ENCODE measurements at regions not wholly inside any gene's neighbourhood (a gene's known extent, or its start where the extent isn't known, plus 50 kb on each side); places are given as distances from the start of the nearest gene placed in this dataset.

- Histone ChIP-seq H3K4me1 (ENCODE audit: control insufficient read depth in 2 of 2, insufficient read depth in 1 of 2, low read depth in 1 of 2, low read length in 2 of 2) (peaks cover 0 to 5% of the 10 kb centered on the region in 2 donors), H3K9ac (ENCODE audit: low read depth, low read length, poor library complexity) (no peak overlapping the region), H3K14ac (ENCODE audit: low read length) (no peak overlapping the region), H2BK12ac (ENCODE audit: low read length) (no peak overlapping the region), H3K4ac (ENCODE audit: low read length) (no peak overlapping the region), H3K27me3 (ENCODE audit: control insufficient read depth in 3 of 3, insufficient read depth in 3 of 3, low read depth in 1 of 3, low read length in 3 of 3) (peaks cover 0 to 3% (median 0%) of the 10 kb centered on the region in 3 experiments), H3K23ac (ENCODE audit: low read depth, low read length, poor library complexity) (no peak overlapping the region), H3K4me3 (ENCODE audit: low read length in 2 of 2) (no peak overlapping the region), H2BK5ac (ENCODE audit: low read length) (no peak overlapping the region), H3K18ac (ENCODE audit: low read length) (no peak overlapping the region), H4K91ac (ENCODE audit: low read depth, low read length, poor library complexity) (no peak overlapping the region), H3K79me1 (ENCODE audit: low read depth, low read length) (no peaks in the 10 kb centered on the region), H2AK5ac (ENCODE audit: low read depth, low read length) (no peak overlapping the region), H3K36me3 (replicated peaks in 1 of 2; ENCODE audit: control insufficient read depth in 2 of 2, insufficient read depth in 2 of 2, low read length in 2 of 2) (no peaks in the 10 kb centered on the region), H3K27ac (replicated peaks; ENCODE audit: low read length) (no peak overlapping the region), H2BK120ac (ENCODE audit: low read depth, low read length) (no peak overlapping the region), H2BK15ac (ENCODE audit: low read length) (no peak overlapping the region), H4K8ac (ENCODE audit: low read depth, low read length) (no peak overlapping the region), H3K9me3 (replicated peaks in 1 of 2; ENCODE audit: control insufficient read depth in 2 of 2, insufficient read depth in 1 of 2, low read depth in 1 of 2, low read length in 2 of 2) (no peaks in the 10 kb centered on the region), H3K4me2 (ENCODE audit: insufficient read depth, low read length, poor library complexity, severe bottlenecking) (no peak overlapping the region), H2AFZ (ENCODE audit: low read length) (no peak overlapping the region)
- no CpG with 5 or more reads among the region's 11 CpGs for WGBS, 2 donors (ENCODE audit: extremely low coverage in 2 of 2, insufficient read length in 2 of 2, insufficient replicate concordance in 1 of 2)
- no peak for DNase-seq (ENCODE audit: low spot score)
Measured at GRCh38 chr1:4977701-4978100, 323.3 kb downstream of the AJAP1 start.

DNA sequence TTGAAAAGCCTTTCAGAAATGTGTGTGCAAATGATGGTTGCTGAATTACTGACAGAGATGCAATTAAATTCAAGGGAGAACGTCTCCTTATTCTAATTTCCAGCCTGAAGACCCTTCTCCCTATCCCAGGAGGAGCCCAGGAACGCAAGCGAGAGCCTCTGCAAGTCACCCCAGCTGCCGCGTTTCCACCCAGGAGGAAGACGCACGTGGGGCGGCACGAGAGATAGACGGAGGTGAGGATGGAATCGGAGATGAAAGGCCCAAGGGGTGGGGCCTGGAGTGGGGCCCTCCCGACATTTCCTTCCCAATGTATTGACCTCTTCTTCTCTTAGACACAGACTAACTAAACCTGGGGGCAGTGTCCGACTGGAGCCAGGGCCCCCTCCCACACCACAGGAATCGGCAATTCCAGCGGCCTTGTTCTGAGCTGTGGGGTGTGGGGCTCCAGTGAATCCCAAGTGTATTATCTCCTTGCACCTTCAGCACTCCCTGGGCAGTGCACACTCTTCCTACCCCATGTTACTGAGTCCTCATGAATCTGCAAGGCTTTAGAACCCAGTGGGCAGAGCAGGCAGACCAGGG lies 322.5 kb downstream of the AJAP1 start:
- H3K23ac ChIP-seq (ENCODE audit: low read depth, low read length, poor library complexity) = no peak overlapping the region
- no peak overlapping the region for H2BK12ac ChIP-seq (ENCODE audit: low read length)
- no peak for DNase-seq (ENCODE audit: low spot score)
- no peak overlapping the region for H3K9ac ChIP-seq (ENCODE audit: low read depth, low read length, poor library complexity)
- H4K91ac ChIP-seq (ENCODE audit: low read depth, low read length, poor library complexity) = no peak overlapping the region
- no CpG with 5 or more reads among the region's 15 CpGs for WGBS, 2 donors (ENCODE audit: extremely low coverage in 2 of 2, insufficient read length in 2 of 2, insufficient replicate concordance in 1 of 2)
- no peak overlapping the region for H3K4me2 ChIP-seq (ENCODE audit: insufficient read depth, low read length, poor library complexity, severe bottlenecking)
- H2BK5ac ChIP-seq (ENCODE audit: low read length) = no peak overlapping the region
- H3K9me3 ChIP-seq (replicated peaks in 1 of 2; ENCODE audit: control insufficient read depth in 2 of 2, insufficient read depth in 1 of 2, low read depth in 1 of 2, low read length in 2 of 2) = no peaks in the 10 kb centered on the region
- no peak overlapping the region for H4K8ac ChIP-seq (ENCODE audit: low read depth, low read length)
- H3K27ac ChIP-seq (replicated peaks; ENCODE audit: low read length) = no peak overlapping the region
- H3K79me1 ChIP-seq (ENCODE audit: low read depth, low read length) = no peaks in the 10 kb centered on the region
- no peak overlapping the region for H3K4me3 ChIP-seq (ENCODE audit: low read length in 2 of 2)
- H3K4ac ChIP-seq (ENCODE audit: low read length) = no peak overlapping the region
- H2AFZ ChIP-seq (ENCODE audit: low read length) = no peak overlapping the region
- no peak overlapping the region for H2AK5ac ChIP-seq (ENCODE audit: low read depth, low read length)
- H2BK120ac ChIP-seq (ENCODE audit: low read depth, low read length) = no peak overlapping the region
- no peaks in the 10 kb centered on the region for H3K36me3 ChIP-seq (replicated peaks in 1 of 2; ENCODE audit: control insufficient read depth in 2 of 2, insufficient read depth in 2 of 2, low read length in 2 of 2)
- H3K27me3 ChIP-seq (ENCODE audit: control insufficient read depth in 3 of 3, insufficient read depth in 3 of 3, low read depth in 1 of 3, low read length in 3 of 3) = peaks cover 0 to 3% (median 0%) of the 10 kb centered on the region in 3 experiments
- H3K4me1 ChIP-seq (ENCODE audit: control insufficient read depth in 2 of 2, insufficient read depth in 1 of 2, low read depth in 1 of 2, low read length in 2 of 2) = peaks cover 0 to 5% of the 10 kb centered on the region in 2 donors
- H3K14ac ChIP-seq (ENCODE audit: low read length) = no peak overlapping the region
- H2BK15ac ChIP-seq (ENCODE audit: low read length) = no peak overlapping the region
- no peak overlapping the region for H3K18ac ChIP-seq (ENCODE audit: low read length)

DNA sequence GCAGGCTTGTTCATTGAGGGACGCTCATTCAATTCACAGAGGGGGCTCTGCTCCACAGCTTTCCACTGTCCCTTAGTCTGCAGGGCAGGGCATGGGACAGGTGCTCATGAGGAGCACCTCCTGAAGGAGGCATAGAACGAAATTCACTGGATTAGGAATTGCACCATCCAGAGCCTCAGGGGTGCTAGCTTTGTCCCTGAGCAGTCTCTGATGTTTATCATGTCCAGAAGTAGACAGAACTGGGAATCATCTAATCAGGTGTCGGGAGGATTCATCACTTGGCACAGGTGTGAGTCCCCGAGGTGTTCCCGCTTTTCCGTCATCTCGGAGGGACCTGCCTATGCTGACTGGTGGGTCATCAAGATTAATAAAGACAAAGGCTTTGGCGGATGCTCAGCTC lies 321.4 kb downstream of the AJAP1 start:
- H2AK5ac ChIP-seq (ENCODE audit: low read depth, low read length) = no peak overlapping the region
- no peak overlapping the region for H3K4ac ChIP-seq (ENCODE audit: low read length)
- no peak overlapping the region for H3K4me2 ChIP-seq (ENCODE audit: insufficient read depth, low read length, poor library complexity, severe bottlenecking)
- H3K23ac ChIP-seq (ENCODE audit: low read depth, low read length, poor library complexity) = no peak overlapping the region
- DNase-seq (ENCODE audit: low spot score) = no peak
- no peaks in the 10 kb centered on the region for H3K36me3 ChIP-seq (replicated peaks in 1 of 2; ENCODE audit: control insufficient read depth in 2 of 2, insufficient read depth in 2 of 2, low read length in 2 of 2)
- H3K79me1 ChIP-seq (ENCODE audit: low read depth, low read length) = no peaks in the 10 kb centered on the region
- no peaks in the 10 kb centered on the region for H3K9me3 ChIP-seq (replicated peaks in 1 of 2; ENCODE audit: control insufficient read depth in 2 of 2, insufficient read depth in 1 of 2, low read depth in 1 of 2, low read length in 2 of 2)
- H3K18ac ChIP-seq (ENCODE audit: low read length) = no peak overlapping the region
- no peak overlapping the region for H2BK120ac ChIP-seq (ENCODE audit: low read depth, low read length)
- H2BK12ac ChIP-seq (ENCODE audit: low read length) = no peak overlapping the region
- no peak overlapping the region for H3K4me3 ChIP-seq (ENCODE audit: low read length in 2 of 2)
- H3K4me1 ChIP-seq (ENCODE audit: control insufficient read depth in 2 of 2, insufficient read depth in 1 of 2, low read depth in 1 of 2, low read length in 2 of 2) = peaks cover 0 to 5% of the 10 kb centered on the region in 2 donors
- H2BK15ac ChIP-seq (ENCODE audit: low read length) = no peak overlapping the region
- no peak overlapping the region for H4K8ac ChIP-seq (ENCODE audit: low read depth, low read length)
- no peak overlapping the region for H3K14ac ChIP-seq (ENCODE audit: low read length)
- no peak overlapping the region for H3K27ac ChIP-seq (replicated peaks; ENCODE audit: low read length)
- H4K91ac ChIP-seq (ENCODE audit: low read depth, low read length, poor library complexity) = no peak overlapping the region
- no peak overlapping the region for H3K9ac ChIP-seq (ENCODE audit: low read depth, low read length, poor library complexity)
- H3K27me3 ChIP-seq (ENCODE audit: control insufficient read depth in 3 of 3, insufficient read depth in 3 of 3, low read depth in 1 of 3, low read length in 3 of 3) = peaks cover 0 to 3% (median 0%) of the 10 kb centered on the region in 3 experiments
- no peak overlapping the region for H2AFZ ChIP-seq (ENCODE audit: low read length)
- no CpG with 5 or more reads among the region's 8 CpGs for WGBS, 2 donors (ENCODE audit: extremely low coverage in 2 of 2, insufficient read length in 2 of 2, insufficient replicate concordance in 1 of 2)
- no peak overlapping the region for H2BK5ac ChIP-seq (ENCODE audit: low read length)

DNA sequence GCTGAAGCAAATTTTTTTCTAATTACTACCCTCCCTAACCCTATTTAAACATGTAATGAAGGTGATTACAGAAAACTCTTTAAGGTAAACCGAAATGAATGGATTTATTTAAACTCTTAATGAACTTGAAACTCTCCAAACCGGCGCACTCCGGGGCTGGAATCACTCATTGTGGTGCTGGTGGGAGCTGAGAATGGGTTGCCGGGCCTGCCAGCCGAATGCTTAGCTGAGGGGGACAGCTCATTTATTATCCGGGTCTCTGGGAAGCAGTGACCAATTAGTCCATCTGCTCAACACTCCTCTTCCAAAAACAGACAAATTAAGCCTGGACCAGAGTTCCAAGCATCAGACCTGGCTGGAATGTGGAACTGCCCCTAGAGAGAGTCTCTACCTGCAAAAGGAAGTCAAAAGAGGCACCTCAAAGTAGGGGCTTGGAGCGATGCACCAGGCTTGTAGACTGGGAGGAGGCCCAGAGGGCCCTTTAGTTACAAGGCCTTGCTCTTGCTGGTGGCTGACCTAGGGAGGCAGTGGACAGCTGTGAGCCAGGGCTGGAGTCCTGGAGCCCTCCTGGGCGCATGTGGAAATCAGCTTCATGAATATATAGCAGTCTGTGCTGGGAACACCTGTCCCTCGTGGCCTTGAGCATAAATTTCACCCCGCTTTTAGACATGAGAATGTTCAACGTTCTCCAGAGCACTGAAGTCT lies 320.7 kb downstream of the AJAP1 start:
- Histone ChIP-seq H3K4me3 (ENCODE audit: low read length in 2 of 2) (no peak overlapping the region), H3K27ac (replicated peaks; ENCODE audit: low read length) (no peak overlapping the region), H3K9me3 (replicated peaks in 1 of 2; ENCODE audit: control insufficient read depth in 2 of 2, insufficient read depth in 1 of 2, low read depth in 1 of 2, low read length in 2 of 2) (no peaks in the 10 kb centered on the region), H3K79me1 (ENCODE audit: low read depth, low read length) (no peaks in the 10 kb centered on the region), H3K4me1 (ENCODE audit: control insufficient read depth in 2 of 2, insufficient read depth in 1 of 2, low read depth in 1 of 2, low read length in 2 of 2) (peaks cover 0 to 5% of the 10 kb centered on the region in 2 donors), H4K8ac (ENCODE audit: low read depth, low read length) (no peak overlapping the region), H2BK15ac (ENCODE audit: low read length) (no peak overlapping the region), H3K27me3 (ENCODE audit: control insufficient read depth in 3 of 3, insufficient read depth in 3 of 3, low read depth in 1 of 3, low read length in 3 of 3) (peaks cover 0 to 3% (median 0%) of the 10 kb centered on the region in 3 experiments), H2BK120ac (ENCODE audit: low read depth, low read length) (no peak overlapping the region), H2AFZ (ENCODE audit: low read length) (no peak overlapping the region), H4K91ac (ENCODE audit: low read depth, low read length, poor library complexity) (no peak overlapping the region), H2BK5ac (ENCODE audit: low read length) (no peak overlapping the region), H3K9ac (ENCODE audit: low read depth, low read length, poor library complexity) (no peak overlapping the region), H3K23ac (ENCODE audit: low read depth, low read length, poor library complexity) (no peak overlapping the region), H2BK12ac (ENCODE audit: low read length) (no peak overlapping the region), H2AK5ac (ENCODE audit: low read depth, low read length) (no peak overlapping the region), H3K18ac (ENCODE audit: low read length) (no peak overlapping the region), H3K4me2 (ENCODE audit: insufficient read depth, low read length, poor library complexity, severe bottlenecking) (no peak overlapping the region), H3K4ac (ENCODE audit: low read length) (no peak overlapping the region), H3K36me3 (replicated peaks in 1 of 2; ENCODE audit: control insufficient read depth in 2 of 2, insufficient read depth in 2 of 2, low read length in 2 of 2) (no peaks in the 10 kb centered on the region), H3K14ac (ENCODE audit: low read length) (no peak overlapping the region)
- WGBS, 2 donors (ENCODE audit: extremely low coverage in 2 of 2, insufficient read length in 2 of 2, insufficient replicate concordance in 1 of 2) = no CpG with 5 or more reads among the region's 12 CpGs
- no peak for DNase-seq (ENCODE audit: low spot score)
